Choroid plexus epithelial cell (primary cell): ENCODE measurements at regions not wholly inside any gene's neighbourhood (a gene's known extent, or its start where the extent isn't known, plus 50 kb on each side); places are given as distances from the start of the nearest gene placed in this dataset.

Experiments
- DNase-seq: peaks from one replicate; pipeline ENCODE4 v3.0.0-alpha.2; 2010; ENCODE audit warnings: low read depth
- H3K4me3 ChIP-seq: 2 replicates; pipeline ENCODE4 v1.5.1; 2011; ENCODE audit warnings: low read depth, mild to moderate bottlenecking, control low read depth, low read length, moderate library complexity
- TF ChIP-seq, protein P1 (sequence below): conservative IDR thresholded peaks from 2 replicates; pipeline ENCODE4 v1.5.1; 2011; ENCODE audit warnings: low read depth, mild to moderate bottlenecking, control low read depth, inconsistent platforms, low read length, moderate library complexity

DNA sequence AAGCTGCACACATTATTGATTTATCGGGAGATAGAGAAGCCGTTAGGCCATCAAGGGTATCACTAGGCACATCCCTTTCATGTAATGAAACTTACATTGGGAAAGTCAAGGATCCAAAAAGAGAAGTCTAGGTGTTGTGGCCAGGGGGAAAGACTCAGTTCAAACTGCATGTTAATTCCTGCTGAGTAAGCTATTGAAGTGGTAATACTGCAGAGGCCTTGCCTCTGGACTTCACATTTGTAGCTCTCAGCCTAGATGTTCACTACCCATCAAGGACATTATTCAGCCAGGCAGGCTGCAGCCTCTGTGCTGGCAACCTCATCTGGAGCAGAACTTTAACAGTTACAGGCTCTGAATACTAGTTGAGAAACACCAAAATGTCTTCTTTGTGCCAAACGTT, 2094.5 kb upstream of the AGA start:
- no peak for DNase-seq
- TF ChIP-seq, protein P1, sequence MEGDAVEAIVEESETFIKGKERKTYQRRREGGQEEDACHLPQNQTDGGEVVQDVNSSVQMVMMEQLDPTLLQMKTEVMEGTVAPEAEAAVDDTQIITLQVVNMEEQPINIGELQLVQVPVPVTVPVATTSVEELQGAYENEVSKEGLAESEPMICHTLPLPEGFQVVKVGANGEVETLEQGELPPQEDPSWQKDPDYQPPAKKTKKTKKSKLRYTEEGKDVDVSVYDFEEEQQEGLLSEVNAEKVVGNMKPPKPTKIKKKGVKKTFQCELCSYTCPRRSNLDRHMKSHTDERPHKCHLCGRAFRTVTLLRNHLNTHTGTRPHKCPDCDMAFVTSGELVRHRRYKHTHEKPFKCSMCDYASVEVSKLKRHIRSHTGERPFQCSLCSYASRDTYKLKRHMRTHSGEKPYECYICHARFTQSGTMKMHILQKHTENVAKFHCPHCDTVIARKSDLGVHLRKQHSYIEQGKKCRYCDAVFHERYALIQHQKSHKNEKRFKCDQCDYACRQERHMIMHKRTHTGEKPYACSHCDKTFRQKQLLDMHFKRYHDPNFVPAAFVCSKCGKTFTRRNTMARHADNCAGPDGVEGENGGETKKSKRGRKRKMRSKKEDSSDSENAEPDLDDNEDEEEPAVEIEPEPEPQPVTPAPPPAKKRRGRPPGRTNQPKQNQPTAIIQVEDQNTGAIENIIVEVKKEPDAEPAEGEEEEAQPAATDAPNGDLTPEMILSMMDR, result no peak
- no peak overlapping the region for H3K4me3 ChIP-seq

DNA sequence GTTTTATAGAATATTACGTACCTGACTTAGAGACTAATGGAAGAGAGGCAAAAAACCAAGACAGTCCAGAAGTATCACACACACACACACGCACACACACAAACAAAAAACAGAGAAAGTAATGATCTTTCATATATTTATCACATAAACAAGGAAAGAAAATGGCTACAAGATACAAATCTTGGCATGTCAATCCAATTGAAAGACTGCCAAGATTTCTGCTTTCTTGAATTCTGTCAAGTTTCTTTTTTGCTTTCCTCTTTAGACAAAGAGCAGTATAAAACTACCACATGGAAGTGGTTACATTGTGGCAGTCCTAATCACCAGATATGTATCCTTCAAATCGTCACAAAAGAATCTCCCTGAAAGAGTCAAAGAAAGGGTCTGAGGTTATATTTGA, 2097.4 kb upstream of the AGA start:
- no peak overlapping the region for H3K4me3 ChIP-seq
- TF ChIP-seq, protein P1, result no peak
- DNase-seq, result no peak

DNA sequence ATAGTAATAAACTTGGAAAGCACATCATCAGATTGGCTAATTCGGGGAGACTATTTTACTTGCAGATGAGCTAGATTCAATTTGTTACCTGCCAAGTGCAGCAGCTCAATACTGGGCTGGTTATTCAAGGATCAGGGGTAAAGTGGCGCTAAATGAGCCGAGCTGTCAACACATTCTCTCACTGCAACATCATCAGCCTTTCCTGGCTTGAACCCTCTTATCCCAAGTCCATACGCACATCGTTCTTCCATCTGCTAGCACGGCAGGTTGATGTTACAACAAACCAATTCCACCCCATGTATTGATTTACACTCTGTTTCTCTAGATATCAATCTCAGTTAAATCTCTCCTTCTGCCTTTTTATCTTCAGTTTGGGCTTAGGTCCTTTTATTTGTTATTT, 2101.5 kb upstream of the AGA start:
- DNase-seq, result no peak
- TF ChIP-seq, protein P1, result no peak
- no peak overlapping the region for H3K4me3 ChIP-seq

DNA sequence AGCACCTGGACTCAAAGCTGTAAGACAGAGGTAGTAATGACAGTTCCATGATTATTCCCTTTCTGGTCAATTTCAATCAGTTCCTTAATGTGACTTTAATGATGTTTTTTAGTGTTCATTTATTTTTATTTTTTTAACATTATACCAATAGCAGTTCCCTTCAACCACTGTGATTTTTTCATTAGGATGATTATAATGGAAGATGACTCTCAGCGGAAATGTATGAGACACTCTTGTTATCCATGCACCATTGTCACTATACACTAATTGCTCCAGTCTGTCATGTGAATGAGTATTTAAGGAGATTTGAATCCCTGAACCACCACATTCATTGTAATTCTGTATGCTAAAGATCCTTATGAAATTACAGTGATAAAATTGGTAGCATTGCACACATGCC, 2102.3 kb upstream of the AGA start:
- H3K4me3 ChIP-seq, result no peak overlapping the region
- no peak for DNase-seq
- TF ChIP-seq, protein P1, result no peak

DNA sequence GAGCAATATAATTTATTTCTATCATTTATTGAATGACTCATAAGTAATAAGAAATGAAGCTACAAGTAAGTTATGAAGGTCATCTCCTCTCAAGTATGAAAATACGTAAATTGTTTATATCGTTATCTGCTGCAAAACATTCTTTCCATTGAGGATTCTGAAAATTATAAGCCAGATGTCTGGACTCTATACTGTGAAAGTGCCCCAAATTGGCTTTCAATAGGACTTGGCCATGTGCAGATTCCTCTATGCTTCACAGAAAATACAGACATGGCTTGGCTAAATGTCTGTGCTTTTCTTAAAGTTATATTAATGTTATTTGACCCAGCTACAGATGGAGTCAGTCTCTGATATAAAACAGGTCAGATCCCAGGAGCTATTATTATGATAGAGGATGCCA, 2109.9 kb upstream of the AGA start:
- TF ChIP-seq, protein P1, result no peak
- no peak overlapping the region for H3K4me3 ChIP-seq
- no peak for DNase-seq

DNA sequence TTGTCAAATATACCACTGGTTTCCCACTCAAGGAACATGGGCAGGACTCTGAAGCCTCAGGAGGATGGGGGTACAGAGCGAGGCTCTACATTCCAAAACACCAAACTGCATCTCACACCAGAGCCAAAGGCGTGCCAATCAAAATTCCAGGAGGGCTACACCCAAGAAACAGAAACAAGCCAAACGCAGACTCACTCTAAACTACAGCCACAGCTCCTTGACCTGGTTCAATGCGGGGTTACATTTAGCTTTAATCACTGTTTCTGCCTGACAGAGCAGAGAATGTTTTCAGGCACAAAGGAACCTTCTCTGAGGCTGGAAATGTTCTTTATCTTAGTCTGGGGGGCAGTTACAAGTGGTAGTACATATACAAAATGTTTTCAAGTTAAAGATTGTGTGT, 2121.5 kb upstream of the AGA start:
- TF ChIP-seq, protein P1, result no peak
- no peak for DNase-seq
- H3K4me3 ChIP-seq, result no peak overlapping the region

DNA sequence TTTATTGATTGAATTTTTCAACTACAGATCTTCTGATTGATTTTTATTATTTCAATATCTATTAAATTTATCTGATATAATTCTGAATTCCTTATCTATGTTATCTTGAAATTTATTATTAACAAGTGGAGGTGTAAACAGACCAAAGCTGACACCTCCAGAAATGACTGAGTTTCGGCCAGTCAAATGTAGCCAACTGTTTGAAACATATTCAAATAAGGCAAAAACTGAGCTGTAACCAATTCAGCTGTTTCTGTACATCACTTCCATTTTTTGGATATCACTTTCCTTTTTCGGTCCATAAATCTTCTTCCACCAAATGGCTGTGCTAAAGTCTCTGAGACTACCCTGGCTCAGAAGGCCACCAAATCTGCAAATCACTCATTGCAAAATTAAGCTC, 2127.3 kb upstream of the AGA start:
- no peak for DNase-seq
- no peak overlapping the region for H3K4me3 ChIP-seq
- TF ChIP-seq, protein P1, result no peak
